Tibial artery (tissue), 4 donors: ENCODE measurements at regions not wholly inside any gene's neighbourhood (a gene's known extent, or its start where the extent isn't known, plus 50 kb on each side); places are given as distances from the start of the nearest gene placed in this dataset.
"Not testable (repeated sequence)": the region's sequence is repeated elsewhere in the genome, so short reads cannot be mapped to it uniquely, and the experiment has no call there.

Experiments used
- DNase-seq, 2 donors: peaks; one replicate each; pipeline ENCODE4 v3.0.0-alpha.2; 2019
- H3K27ac ChIP-seq, 2 donors: fragments of 200-600 bp; sonication (generic) in 1 of 2; 1 replicate in 1 of 2; 2 replicates in 1 of 2; pipeline ENCODE4 v1.5.1; 2018 to 2019; ENCODE audit warnings: mild to moderate bottlenecking in 1 of 2
- H3K27me3 ChIP-seq, 2 donors: fragments of 200-600 bp; sonication (generic) in 1 of 2; one replicate each; pipeline versions ENCODE4 v1.5.1 to v1.6.0; 2016 to 2019
- H3K36me3 ChIP-seq, 3 donors: fragments of 200-600 bp; sonication (generic) in 2 of 3; one replicate each; pipeline ENCODE4 v1.5.1; 2016 to 2019; ENCODE audit warnings: mild to moderate bottlenecking in 2 of 3
- H3K4me1 ChIP-seq, 4 donors: fragments of 200-600 bp; sonication (generic) in 2 of 4; 1 replicate in 3 of 4; 2 replicates in 1 of 4; pipeline ENCODE4 v1.5.1; 2016 to 2019
- H3K4me3 ChIP-seq, 2 donors: fragments of 200-600 bp; sonication (generic) in 1 of 2; 1 replicate in 1 of 2; 2 replicates in 1 of 2; pipeline ENCODE4 v1.5.1; 2018 to 2019; ENCODE audit warnings: mild to moderate bottlenecking in 2 of 2
- H3K9me3 ChIP-seq, 3 donors: fragments of 200-600 bp; sonication (generic) in 1 of 3; one replicate each; pipeline ENCODE4 v1.5.1; 2016 to 2019
- intact Hi-C: fragments of 100-400 bp; cut with DNase I; formaldehyde crosslinking; loops from one replicate; pipeline ENCODE4 v1.15.0; 2023; ENCODE audit warnings: low total_unique reads
- TF ChIP-seq, protein P1 (sequence below), 2 experiments: fragments of 200-600 bp in 1 of 2; fragments of 450-650 bp in 1 of 2; IDR thresholded peaks; one replicate each; pipeline ENCODE4 v1.5.1; 2017 to 2019; ENCODE audit warnings: antibody characterized with exemption in 2 of 2, mild to moderate bottlenecking in 1 of 2, moderate library complexity in 1 of 2

DNA sequence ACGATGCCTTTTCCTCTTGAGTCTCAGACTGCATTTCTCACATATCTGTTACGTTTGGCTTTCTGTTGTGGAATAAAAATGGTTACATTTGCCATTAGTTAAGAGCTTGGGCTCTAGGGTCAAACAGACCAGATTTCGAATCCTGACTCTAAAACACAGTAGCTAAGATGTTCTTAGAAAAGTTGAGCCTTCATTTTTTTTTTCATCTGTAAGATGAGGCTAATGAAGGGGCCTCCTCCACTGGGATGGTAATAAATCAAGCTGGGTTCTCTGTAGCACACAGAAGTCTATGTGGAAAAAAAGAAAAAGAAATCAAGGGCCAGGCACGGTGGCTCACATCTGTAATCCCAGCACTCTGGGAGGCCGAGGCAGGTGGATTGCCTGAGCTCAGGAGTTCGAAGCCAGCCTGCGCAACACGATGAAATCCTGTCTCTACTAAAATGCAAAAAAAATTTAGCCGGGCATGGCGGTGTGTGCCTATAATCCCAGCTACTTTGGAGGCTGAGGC, 49.9 kb upstream of the CAPRIN1 start:
- TF ChIP-seq, protein P1, sequence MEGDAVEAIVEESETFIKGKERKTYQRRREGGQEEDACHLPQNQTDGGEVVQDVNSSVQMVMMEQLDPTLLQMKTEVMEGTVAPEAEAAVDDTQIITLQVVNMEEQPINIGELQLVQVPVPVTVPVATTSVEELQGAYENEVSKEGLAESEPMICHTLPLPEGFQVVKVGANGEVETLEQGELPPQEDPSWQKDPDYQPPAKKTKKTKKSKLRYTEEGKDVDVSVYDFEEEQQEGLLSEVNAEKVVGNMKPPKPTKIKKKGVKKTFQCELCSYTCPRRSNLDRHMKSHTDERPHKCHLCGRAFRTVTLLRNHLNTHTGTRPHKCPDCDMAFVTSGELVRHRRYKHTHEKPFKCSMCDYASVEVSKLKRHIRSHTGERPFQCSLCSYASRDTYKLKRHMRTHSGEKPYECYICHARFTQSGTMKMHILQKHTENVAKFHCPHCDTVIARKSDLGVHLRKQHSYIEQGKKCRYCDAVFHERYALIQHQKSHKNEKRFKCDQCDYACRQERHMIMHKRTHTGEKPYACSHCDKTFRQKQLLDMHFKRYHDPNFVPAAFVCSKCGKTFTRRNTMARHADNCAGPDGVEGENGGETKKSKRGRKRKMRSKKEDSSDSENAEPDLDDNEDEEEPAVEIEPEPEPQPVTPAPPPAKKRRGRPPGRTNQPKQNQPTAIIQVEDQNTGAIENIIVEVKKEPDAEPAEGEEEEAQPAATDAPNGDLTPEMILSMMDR (IDR thresholded peaks at IDR 0.05), result no peak
- Histone ChIP-seq H3K36me3 (no peaks in the 10 kb centered on the region), H3K27ac (no peak overlapping the region), H3K9me3 (no peaks in the 10 kb centered on the region), H3K27me3 (no peaks in the 10 kb centered on the region), H3K4me3 (no peak overlapping the region), H3K4me1 (peaks cover 0 to 7% (median 3%) of the 10 kb centered on the region in 4 donors)
- no peak for DNase-seq
- intact Hi-C loops, result loop anchor here (10.0 kb wide), 1 partner anchor 163 kb away; no protein-coding TSS in a partner anchor

DNA sequence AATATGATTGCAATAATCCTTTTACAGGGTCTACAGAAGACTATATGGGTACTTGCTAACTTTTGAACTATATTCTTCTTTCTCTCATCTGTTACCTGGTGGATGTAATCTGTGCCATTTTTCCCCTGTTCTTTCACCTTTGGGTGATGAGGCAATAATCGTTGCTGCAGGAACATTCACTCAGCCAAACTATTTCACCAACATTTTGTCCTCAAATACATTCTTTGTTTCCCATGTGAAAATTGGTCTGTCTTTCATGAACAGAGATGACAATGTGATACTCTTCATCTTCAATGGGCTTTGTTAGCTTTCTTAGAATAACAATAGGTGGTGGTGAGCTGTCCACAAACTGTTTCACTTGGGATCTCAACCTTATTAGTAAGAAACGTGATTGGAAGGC, 52.1 kb upstream of the CAPRIN1 start:
- Histone ChIP-seq H3K4me1 (peaks cover 0 to 7% (median 3%) of the 10 kb centered on the region in 4 donors), H3K27me3 (peaks cover 0 to 3% of the 10 kb centered on the region in 2 donors), H3K9me3 (no peaks in the 10 kb centered on the region), H3K36me3 (no peaks in the 10 kb centered on the region), H3K27ac (no peak overlapping the region), H3K4me3 (no peak overlapping the region)
- TF ChIP-seq, protein P1 (IDR thresholded peaks at IDR 0.05), result no peak
- no peak for DNase-seq
- intact Hi-C loops, result loop anchor here (5.0 kb wide), 1 partner anchor 113 kb away; no protein-coding TSS in a partner anchor

DNA sequence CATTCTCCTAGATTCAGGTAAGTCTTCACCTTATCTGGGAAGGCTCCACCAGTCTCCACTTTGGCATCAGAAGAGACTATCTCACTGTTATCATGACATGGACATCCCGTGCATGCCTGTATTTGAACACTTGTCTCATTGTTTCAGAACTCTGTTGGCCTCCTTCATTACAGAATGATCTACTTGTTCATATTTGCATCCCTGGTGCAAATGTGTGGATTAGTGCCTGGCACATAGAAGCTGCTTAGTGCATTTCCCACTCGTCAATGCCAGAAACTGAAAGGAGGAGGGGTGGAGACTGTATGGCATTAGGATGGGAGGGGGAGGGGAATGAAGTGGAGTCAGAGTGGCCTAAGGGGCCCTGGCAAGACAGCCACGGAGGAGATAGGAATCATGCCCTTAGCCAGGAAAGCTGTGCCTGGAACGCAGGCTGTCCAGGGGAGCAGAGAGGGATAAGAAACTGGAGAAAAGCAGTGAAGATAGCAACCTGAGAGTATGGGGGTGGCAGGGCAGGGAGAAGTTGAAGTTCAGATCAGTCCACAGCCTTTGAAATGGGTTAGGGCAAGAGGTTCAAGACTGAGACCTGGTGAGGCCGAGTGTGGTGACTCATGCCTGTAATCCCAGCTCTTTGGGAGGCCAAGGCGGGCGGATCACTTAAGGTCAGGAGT, 53.8 kb upstream of the CAPRIN1 start:
- H3K4me1 ChIP-seq, result peaks cover 0 to 7% (median 3%) of the 10 kb centered on the region in 4 donors
- no peaks in the 10 kb centered on the region for H3K9me3 ChIP-seq
- TF ChIP-seq, protein P1 (IDR thresholded peaks at IDR 0.05), result no peak
- H3K36me3 ChIP-seq, result no peaks in the 10 kb centered on the region
- no peak for DNase-seq
- no peak overlapping the region for H3K27ac ChIP-seq
- no peak overlapping the region for H3K4me3 ChIP-seq
- intact Hi-C loops, result loop anchor here (5.0 kb wide), 1 partner anchor 115 kb away; no protein-coding TSS in a partner anchor
- H3K27me3 ChIP-seq, result peaks cover 0 to 3% of the 10 kb centered on the region in 2 donors

DNA sequence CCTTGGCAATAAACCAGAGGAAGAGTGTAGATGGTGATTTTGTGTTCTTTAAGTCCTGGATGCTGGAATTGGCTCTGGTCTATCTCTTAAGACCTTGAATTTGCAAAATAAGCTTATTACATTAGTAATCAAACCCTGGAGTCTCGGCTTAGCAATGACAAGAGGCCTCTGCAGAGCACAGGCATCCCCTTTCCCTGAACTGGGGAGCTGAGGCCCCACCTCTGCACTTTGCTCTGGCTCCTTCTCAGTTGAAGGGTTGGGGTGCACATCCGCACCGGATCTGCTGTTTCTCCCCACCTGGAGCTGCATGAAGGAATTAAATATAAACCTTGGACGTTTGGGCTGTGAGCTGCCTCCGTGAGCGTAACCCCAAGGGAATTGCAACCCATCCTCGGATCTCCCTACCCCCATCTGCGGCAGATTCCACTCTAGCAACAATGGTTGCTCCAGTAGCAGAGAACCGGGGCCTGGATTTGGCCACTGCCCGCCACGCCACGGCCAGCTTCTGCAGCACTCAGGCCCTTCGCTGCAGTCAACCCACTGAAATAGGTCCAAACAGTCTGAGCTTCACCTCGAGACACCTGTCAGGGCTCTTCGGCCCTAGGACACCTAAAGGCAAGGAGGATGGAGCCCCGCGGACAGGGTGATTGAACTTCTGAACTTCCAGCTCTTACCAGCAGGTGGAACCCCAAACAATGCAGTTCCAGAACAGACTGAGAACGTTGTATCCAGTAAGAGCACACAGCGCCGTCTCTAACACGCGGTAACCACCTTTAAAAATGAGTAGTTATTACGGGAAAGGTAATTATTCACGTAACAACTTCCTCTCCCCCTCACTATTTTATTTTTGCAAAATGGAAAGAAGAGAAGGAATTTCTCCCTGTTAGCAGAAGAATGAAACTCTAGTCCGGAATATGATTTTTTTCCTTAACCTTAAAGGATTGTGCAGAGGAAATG, 54.8 kb upstream of the CAPRIN1 start:
- no peak overlapping the region for H3K4me3 ChIP-seq
- H3K27ac ChIP-seq, result no peak overlapping the region
- peaks cover 0 to 3% of the 10 kb centered on the region in 2 donors for H3K27me3 ChIP-seq
- H3K36me3 ChIP-seq, result no peaks in the 10 kb centered on the region
- TF ChIP-seq, protein P1 (IDR thresholded peaks at IDR 0.05), result peak; percentile 77 to 84
- no peaks in the 10 kb centered on the region for H3K9me3 ChIP-seq
- intact Hi-C loops, result loop anchor here (5.0 kb wide), 1 partner anchor 116 kb away; no protein-coding TSS in a partner anchor
- peaks cover 0 to 7% (median 3%) of the 10 kb centered on the region in 4 donors for H3K4me1 ChIP-seq
- DNase-seq, result peak; percentile 71 to 72

DNA sequence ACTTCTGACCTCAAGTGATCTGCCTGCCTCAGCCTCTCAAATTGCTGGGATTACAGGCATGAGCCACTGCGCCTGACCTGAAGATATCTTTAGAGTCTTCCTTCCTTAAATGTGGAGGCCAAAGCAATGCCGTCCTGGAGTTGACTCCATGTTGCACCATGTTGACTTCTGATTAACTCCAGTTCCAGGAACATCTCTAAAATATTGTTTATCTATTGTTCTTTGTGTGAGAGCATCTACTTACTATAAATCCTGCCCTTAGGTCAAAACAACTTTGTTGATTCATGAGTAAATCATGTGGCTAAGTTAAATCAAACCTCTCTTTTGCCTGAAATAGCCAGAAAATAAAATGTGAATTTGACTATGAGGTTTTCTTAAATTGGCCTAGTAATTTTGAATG, 56.6 kb upstream of the CAPRIN1 start:
- H3K4me1 ChIP-seq, result peaks cover 0 to 7% (median 3%) of the 10 kb centered on the region in 4 donors
- DNase-seq, result no peak
- TF ChIP-seq, protein P1 (IDR thresholded peaks at IDR 0.05), result no peak
- no peaks in the 10 kb centered on the region for H3K36me3 ChIP-seq
- intact Hi-C loops, result loop anchor here (5.0 kb wide), 1 partner anchor 117 kb away; no protein-coding TSS in a partner anchor
- H3K27ac ChIP-seq, result no peak overlapping the region
- peaks cover 0 to 3% of the 10 kb centered on the region in 2 donors for H3K27me3 ChIP-seq
- H3K9me3 ChIP-seq, result no peaks in the 10 kb centered on the region
- no peak overlapping the region for H3K4me3 ChIP-seq

DNA sequence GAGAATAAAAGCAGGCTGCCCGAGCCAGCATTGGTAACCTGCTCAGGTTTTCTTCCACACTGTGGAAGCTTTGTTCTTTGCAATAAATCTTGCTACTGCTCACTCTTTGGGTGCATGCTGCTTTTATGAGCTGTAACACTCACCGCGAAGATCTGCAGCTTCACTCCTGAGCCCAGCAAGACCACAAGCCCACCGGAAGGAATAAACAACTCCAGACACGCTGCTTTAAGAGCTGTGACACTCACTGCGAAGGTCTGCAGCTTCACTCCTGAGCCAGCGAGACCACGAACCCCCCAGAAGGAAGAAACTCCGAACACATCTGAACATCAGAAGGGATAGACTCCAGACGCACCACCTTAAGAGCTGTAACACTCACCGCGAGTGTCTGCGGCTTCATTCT, 60.4 kb upstream of the CAPRIN1 start:
- H3K4me3 ChIP-seq, H3K9me3 ChIP-seq, H3K4me1 ChIP-seq, H3K27ac ChIP-seq, DNase-seq, H3K27me3 ChIP-seq, H3K36me3 ChIP-seq, intact Hi-C loops: not testable (repeated sequence)

DNA sequence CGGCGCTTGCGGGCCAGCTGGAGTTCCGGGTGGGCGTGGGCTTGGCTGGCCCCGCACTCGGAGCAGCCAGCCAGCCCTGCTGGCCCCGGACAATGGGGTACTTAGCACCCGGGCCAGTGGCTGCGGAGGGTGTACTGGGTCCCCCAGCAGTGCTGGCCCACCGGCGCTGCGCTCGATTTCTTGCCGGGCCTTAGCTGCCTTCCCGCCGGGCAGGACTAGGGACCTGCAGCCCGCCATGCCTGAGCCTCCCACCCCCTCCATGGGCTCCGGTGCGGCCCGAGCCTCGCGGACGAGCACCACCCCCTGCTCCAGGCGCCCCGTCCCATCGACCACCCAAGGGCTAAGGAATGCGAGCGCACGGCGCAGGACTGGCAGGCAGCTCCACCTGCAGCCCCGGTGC, 61.4 kb upstream of the CAPRIN1 start:
- H3K36me3 ChIP-seq, DNase-seq, intact Hi-C loops: not testable (repeated sequence)

More for the DNA sequence above, 61.4 kb upstream of the CAPRIN1 start:
- H3K27me3 ChIP-seq, H3K27ac ChIP-seq, H3K9me3 ChIP-seq, H3K4me3 ChIP-seq, H3K4me1 ChIP-seq: not testable (repeated sequence)
